ENCODE measurements at regions not wholly inside any gene's neighbourhood (a gene's known extent, or its start where the extent isn't known, plus 50 kb on each side); places are given as distances from the start of the nearest gene placed in this dataset.
"Not testable (repeated sequence)": the region's sequence is repeated elsewhere in the genome, so short reads cannot be mapped to it uniquely, and the experiment has no call there.

- no peak for TF ChIP-seq CTCF (IDR thresholded peaks at IDR 0.05)
- no peak overlapping the region for H3K4me3 ChIP-seq
- H3K27ac ChIP-seq = no peak overlapping the region
- no peaks in the 10 kb centered on the region for H3K36me3 ChIP-seq
- no peaks in the 10 kb centered on the region for H3K27me3 ChIP-seq
- DNase-seq = no peak
- no peaks in the 10 kb centered on the region for H3K4me1 ChIP-seq
- H3K9me3 ChIP-seq = no peaks in the 10 kb centered on the region
- intact Hi-C loops (cut with DNase I; ENCODE audit: low total_unique reads) = no loop called here
These were observed 186.0 kb downstream of the ANKRD30B start for GRCh38 chr18:14933964-14934363.

- no peak for TF ChIP-seq CTCF (IDR thresholded peaks at IDR 0.05)
- Histone ChIP-seq H3K27me3 (no peaks in the 10 kb centered on the region), H3K4me3 (no peak overlapping the region), H3K27ac (no peak overlapping the region), H3K36me3 (no peaks in the 10 kb centered on the region), H3K4me1 (no peaks in the 10 kb centered on the region), H3K9me3 (no peaks in the 10 kb centered on the region)
- intact Hi-C loops (cut with DNase I; ENCODE audit: low total_unique reads) = no loop called here
- DNase-seq = no peak
These were observed 187.2 kb downstream of the ANKRD30B start for GRCh38 chr18:14935210-14935609.

GRCh38 chr18:14936313-14936712 lies 188.3 kb downstream of the ANKRD30B start:
- Histone ChIP-seq H3K4me1 (no peaks in the 10 kb centered on the region), H3K27me3 (no peaks in the 10 kb centered on the region), H3K9me3 (no peaks in the 10 kb centered on the region), H3K36me3 (no peaks in the 10 kb centered on the region), H3K4me3 (no peak overlapping the region), H3K27ac (no peak overlapping the region)
- intact Hi-C loops (cut with DNase I; ENCODE audit: low total_unique reads) = no loop called here
- TF ChIP-seq CTCF (IDR thresholded peaks at IDR 0.05) = no peak
- no peak for DNase-seq

GRCh38 chr18:14937271-14937670 lies 189.3 kb downstream of the ANKRD30B start:
- no peak overlapping the region for H3K4me3 ChIP-seq
- H3K27ac ChIP-seq = no peak overlapping the region
- no peaks in the 10 kb centered on the region for H3K4me1 ChIP-seq
- no peaks in the 10 kb centered on the region for H3K36me3 ChIP-seq
- H3K9me3 ChIP-seq = no peaks in the 10 kb centered on the region
- intact Hi-C loops (cut with DNase I; ENCODE audit: low total_unique reads) = no loop called here
- TF ChIP-seq CTCF (IDR thresholded peaks at IDR 0.05) = no peak
- no peaks in the 10 kb centered on the region for H3K27me3 ChIP-seq
- DNase-seq = no peak

- intact Hi-C loops (cut with DNase I; ENCODE audit: low total_unique reads) = no loop called here
- no peak for TF ChIP-seq CTCF (IDR thresholded peaks at IDR 0.05)
- no peaks in the 10 kb centered on the region for H3K9me3 ChIP-seq
- no peak overlapping the region for H3K4me3 ChIP-seq
- no peak for DNase-seq
- no peaks in the 10 kb centered on the region for H3K27me3 ChIP-seq
- no peaks in the 10 kb centered on the region for H3K4me1 ChIP-seq
- H3K36me3 ChIP-seq = no peaks in the 10 kb centered on the region
- no peak overlapping the region for H3K27ac ChIP-seq
These were observed 191.2 kb downstream of the ANKRD30B start for GRCh38 chr18:14939141-14939540.

GRCh38 chr18:14940106-14940505 lies 192.1 kb downstream of the ANKRD30B start:
- DNase-seq; H3K9me3 ChIP-seq; intact Hi-C loops (cut with DNase I; ENCODE audit: low total_unique reads); H3K4me1 ChIP-seq; H3K27ac ChIP-seq; H3K36me3 ChIP-seq; H3K4me3 ChIP-seq; H3K27me3 ChIP-seq: not testable (repeated sequence)
